A549 (cell line): ENCODE measurements at regions not wholly inside any gene's neighbourhood (a gene's known extent, or its start where the extent isn't known, plus 50 kb on each side); places are given as distances from the start of the nearest gene placed in this dataset.
"Not testable (repeated sequence)": the region's sequence is repeated elsewhere in the genome, so short reads cannot be mapped to it uniquely, and the experiment has no call there.

Experiments
- CHD2 ChIP-seq: fragments of 150-350 bp; IDR thresholded peaks from 2 replicates; pipeline ENCODE4 v1.6.1; 2014; ENCODE audit warnings: low read length; ENCODE audit not compliant: partially characterized antibody
- EP300 ChIP-seq, 2 experiments: fragments of >200 bp; sonication (Bioruptor Twin); formaldehyde crosslinking; IDR thresholded peaks; 2 replicates in 1 of 2; 3 replicates in 1 of 2; pipeline ENCODE4 v1.6.1; 2016 to 2017
- ESRRA ChIP-seq: fragments of 150-350 bp; IDR thresholded peaks from 2 replicates; pipeline ENCODE4 v1.6.1; 2014; ENCODE audit warnings: mild to moderate bottlenecking, low read length, borderline replicate concordance
- JUN ChIP-seq, 2 experiments: fragments of >200 bp; sonication (Bioruptor Twin); formaldehyde crosslinking; IDR thresholded peaks; 2 replicates in 1 of 2; 3 replicates in 1 of 2; pipeline ENCODE4 v1.6.1; 2016 to 2017
- JUNB ChIP-seq: fragments of >200 bp; sonication (Bioruptor Twin); formaldehyde crosslinking; IDR thresholded peaks from 2 replicates; pipeline ENCODE4 v1.6.1; 2016
- NR3C1 ChIP-seq: fragments of >200 bp; sonication (Bioruptor Twin); formaldehyde crosslinking; IDR thresholded peaks from 3 replicates; pipeline ENCODE4 v1.6.1; 2017
- PBX3 ChIP-seq: IDR thresholded peaks from 2 replicates; pipeline ENCODE4 v1.6.1; 2012
- RAD21 ChIP-seq, 2 experiments: fragments of >200 bp in 1 of 2; sonication (Bioruptor Twin) in 1 of 2; formaldehyde crosslinking in 1 of 2; IDR thresholded peaks in 1 of 2; conservative IDR thresholded peaks in 1 of 2; 2 replicates in 1 of 2; 3 replicates in 1 of 2; pipeline ENCODE4 v1.6.1; 2012 to 2018; ENCODE audit warnings: inconsistent platforms in 1 of 2
- RCOR1 ChIP-seq: fragments of 150-350 bp; IDR thresholded peaks from 2 replicates; pipeline ENCODE4 v1.6.1; 2014; ENCODE audit warnings: antibody characterized with exemption, low read length, low read depth
- RNF2 ChIP-seq: fragments of 200-600 bp; sonication (generic); IDR thresholded peaks from 2 replicates; pipeline ENCODE4 v1.6.1; 2016; ENCODE audit warnings: low read depth, mild to moderate bottlenecking, antibody characterized with exemption, moderate library complexity, borderline replicate concordance
- USF2 ChIP-seq: fragments of 450-650 bp; IDR thresholded peaks from 2 replicates; pipeline ENCODE4 v1.6.1; 2014; ENCODE audit warnings: antibody characterized with exemption
- TF ChIP-seq, protein P1 (sequence below): fragments of 200-600 bp; sonication (generic); IDR thresholded peaks from 2 replicates; pipeline ENCODE4 v1.6.1; 2016; ENCODE audit warnings: antibody characterized with exemption, mild to moderate bottlenecking, moderate library complexity
- TF ChIP-seq, protein P2 (sequence below): fragments of >200 bp; sonication (Bioruptor Twin); formaldehyde crosslinking; IDR thresholded peaks from 3 replicates; pipeline ENCODE4 v1.5.1; 2016

- TF ChIP-seq RAD21 (conservative IDR thresholded peaks at IDR 0.05 in 1 of 2, IDR thresholded peaks at IDR 0.05 in 1 of 2); RNF2; EP300 (IDR thresholded peaks at IDR 0.05); RCOR1; NR3C1; JUN (IDR thresholded peaks at IDR 0.05); CHD2; PBX3; JUNB; ESRRA; USF2: not testable (repeated sequence)
- TF ChIP-seq, protein P1, sequence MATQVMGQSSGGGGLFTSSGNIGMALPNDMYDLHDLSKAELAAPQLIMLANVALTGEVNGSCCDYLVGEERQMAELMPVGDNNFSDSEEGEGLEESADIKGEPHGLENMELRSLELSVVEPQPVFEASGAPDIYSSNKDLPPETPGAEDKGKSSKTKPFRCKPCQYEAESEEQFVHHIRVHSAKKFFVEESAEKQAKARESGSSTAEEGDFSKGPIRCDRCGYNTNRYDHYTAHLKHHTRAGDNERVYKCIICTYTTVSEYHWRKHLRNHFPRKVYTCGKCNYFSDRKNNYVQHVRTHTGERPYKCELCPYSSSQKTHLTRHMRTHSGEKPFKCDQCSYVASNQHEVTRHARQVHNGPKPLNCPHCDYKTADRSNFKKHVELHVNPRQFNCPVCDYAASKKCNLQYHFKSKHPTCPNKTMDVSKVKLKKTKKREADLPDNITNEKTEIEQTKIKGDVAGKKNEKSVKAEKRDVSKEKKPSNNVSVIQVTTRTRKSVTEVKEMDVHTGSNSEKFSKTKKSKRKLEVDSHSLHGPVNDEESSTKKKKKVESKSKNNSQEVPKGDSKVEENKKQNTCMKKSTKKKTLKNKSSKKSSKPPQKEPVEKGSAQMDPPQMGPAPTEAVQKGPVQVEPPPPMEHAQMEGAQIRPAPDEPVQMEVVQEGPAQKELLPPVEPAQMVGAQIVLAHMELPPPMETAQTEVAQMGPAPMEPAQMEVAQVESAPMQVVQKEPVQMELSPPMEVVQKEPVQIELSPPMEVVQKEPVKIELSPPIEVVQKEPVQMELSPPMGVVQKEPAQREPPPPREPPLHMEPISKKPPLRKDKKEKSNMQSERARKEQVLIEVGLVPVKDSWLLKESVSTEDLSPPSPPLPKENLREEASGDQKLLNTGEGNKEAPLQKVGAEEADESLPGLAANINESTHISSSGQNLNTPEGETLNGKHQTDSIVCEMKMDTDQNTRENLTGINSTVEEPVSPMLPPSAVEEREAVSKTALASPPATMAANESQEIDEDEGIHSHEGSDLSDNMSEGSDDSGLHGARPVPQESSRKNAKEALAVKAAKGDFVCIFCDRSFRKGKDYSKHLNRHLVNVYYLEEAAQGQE, result not testable (repeated sequence)
- TF ChIP-seq, protein P2, sequence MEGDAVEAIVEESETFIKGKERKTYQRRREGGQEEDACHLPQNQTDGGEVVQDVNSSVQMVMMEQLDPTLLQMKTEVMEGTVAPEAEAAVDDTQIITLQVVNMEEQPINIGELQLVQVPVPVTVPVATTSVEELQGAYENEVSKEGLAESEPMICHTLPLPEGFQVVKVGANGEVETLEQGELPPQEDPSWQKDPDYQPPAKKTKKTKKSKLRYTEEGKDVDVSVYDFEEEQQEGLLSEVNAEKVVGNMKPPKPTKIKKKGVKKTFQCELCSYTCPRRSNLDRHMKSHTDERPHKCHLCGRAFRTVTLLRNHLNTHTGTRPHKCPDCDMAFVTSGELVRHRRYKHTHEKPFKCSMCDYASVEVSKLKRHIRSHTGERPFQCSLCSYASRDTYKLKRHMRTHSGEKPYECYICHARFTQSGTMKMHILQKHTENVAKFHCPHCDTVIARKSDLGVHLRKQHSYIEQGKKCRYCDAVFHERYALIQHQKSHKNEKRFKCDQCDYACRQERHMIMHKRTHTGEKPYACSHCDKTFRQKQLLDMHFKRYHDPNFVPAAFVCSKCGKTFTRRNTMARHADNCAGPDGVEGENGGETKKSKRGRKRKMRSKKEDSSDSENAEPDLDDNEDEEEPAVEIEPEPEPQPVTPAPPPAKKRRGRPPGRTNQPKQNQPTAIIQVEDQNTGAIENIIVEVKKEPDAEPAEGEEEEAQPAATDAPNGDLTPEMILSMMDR, result not testable (repeated sequence)
These were observed 3934.9 kb downstream of the SRGAP2C start for GRCh38 chr1:125119566-125120205.
